ENCODE measurements at regions not wholly inside any gene's neighbourhood (a gene's known extent, or its start where the extent isn't known, plus 50 kb on each side); places are given as distances from the start of the nearest gene placed in this dataset.

DNA sequence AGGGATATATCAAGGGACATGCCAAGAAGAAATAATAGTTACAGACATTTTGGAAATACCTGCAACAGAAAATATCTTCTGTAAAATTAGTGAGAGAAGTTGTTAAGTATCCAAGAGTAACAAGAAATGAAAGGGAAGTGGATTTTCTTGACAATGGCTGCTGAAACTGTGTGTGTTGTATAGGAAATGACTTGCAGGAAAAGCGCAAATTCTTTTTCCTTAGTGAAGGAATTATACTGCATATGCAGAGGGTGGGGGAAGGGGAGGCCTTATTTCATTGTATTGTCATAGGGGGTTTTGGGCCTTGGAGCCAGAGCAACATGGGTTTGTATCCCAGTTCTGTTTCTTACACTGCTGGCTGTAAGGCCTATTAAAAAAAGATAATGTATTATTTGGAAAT is 84.4 kb upstream of the DDHD1 start:
- DNase-seq (ENCODE audit: low spot score) (no peak), ATAC-seq (ENCODE audit: insufficient number of reproducible peaks, low FRiP score, low read depth) (no peak)
- H3K27me3 ChIP-seq (replicated peaks; ENCODE audit: insufficient read depth), result no peaks in the 10 kb centered on the region
- H3K4me3 ChIP-seq, result no peak overlapping the region
- TF ChIP-seq CTCF (IDR thresholded peaks at IDR 0.05), result no peak
- H3K27ac ChIP-seq, result no peak overlapping the region
- no peaks in the 10 kb centered on the region for H3K9me3 ChIP-seq
- no peaks in the 10 kb centered on the region for H3K4me1 ChIP-seq (ENCODE audit: control insufficient read depth in 1 of 2, low read depth in 2 of 2)
- H3K36me3 ChIP-seq, result no peaks in the 10 kb centered on the region

- no peak for TF ChIP-seq CTCF (IDR thresholded peaks at IDR 0.05)
- no peak for ATAC-seq (ENCODE audit: insufficient number of reproducible peaks, low FRiP score, low read depth)
- H3K9me3 ChIP-seq, result no peaks in the 10 kb centered on the region
These were observed 83.6 kb upstream of the DDHD1 start for GRCh38 chr14:53236708-53237107.

GRCh38 chr14:53231171-53231570 is 78.0 kb upstream of the DDHD1 start:
- H3K4me3 ChIP-seq, result no peak overlapping the region
- no peaks in the 10 kb centered on the region for H3K9me3 ChIP-seq
- H3K27ac ChIP-seq, result no peak overlapping the region
- no peak for ATAC-seq (ENCODE audit: insufficient number of reproducible peaks, low FRiP score, low read depth)
- DNase-seq (ENCODE audit: low spot score), result no peak
- H3K4me1 ChIP-seq (ENCODE audit: control insufficient read depth in 1 of 2, low read depth in 2 of 2), result no peaks in the 10 kb centered on the region
- no peaks in the 10 kb centered on the region for H3K36me3 ChIP-seq
- no peaks in the 10 kb centered on the region for H3K27me3 ChIP-seq (replicated peaks; ENCODE audit: insufficient read depth)
- no peak for TF ChIP-seq CTCF (IDR thresholded peaks at IDR 0.05)

More at GRCh38 chr14:53236708-53237107, 83.6 kb upstream of the DDHD1 start:
- Histone ChIP-seq H3K36me3 (no peaks in the 10 kb centered on the region), H3K4me3 (no peak overlapping the region), H3K27me3 (replicated peaks; ENCODE audit: insufficient read depth) (no peaks in the 10 kb centered on the region), H3K4me1 (ENCODE audit: control insufficient read depth in 1 of 2, low read depth in 2 of 2) (no peaks in the 10 kb centered on the region), H3K27ac (no peak overlapping the region)
- DNase-seq (ENCODE audit: low spot score), result no peak

DNA sequence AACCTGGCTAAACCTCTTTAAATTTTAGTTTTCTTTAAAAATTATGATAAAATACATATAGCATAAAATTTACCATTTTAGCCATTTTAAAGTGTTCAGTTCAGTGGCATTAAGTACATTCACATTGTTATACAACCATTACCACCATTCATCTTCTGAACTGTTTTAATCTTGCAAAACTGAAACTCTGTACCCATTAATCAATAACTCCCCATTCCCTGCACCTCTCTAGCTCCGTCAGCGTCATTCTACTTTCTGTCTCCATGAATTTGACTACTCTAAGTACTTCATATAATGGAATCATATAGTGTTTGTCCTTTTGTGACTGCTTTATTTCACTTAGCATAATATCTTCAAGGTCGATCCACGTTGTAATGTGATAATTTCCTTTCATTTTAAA is 75.8 kb upstream of the DDHD1 start:
- Histone ChIP-seq H3K4me3 (no peak overlapping the region), H3K4me1 (ENCODE audit: control insufficient read depth in 1 of 2, low read depth in 2 of 2) (no peaks in the 10 kb centered on the region), H3K9me3 (peaks cover 8% of the 10 kb centered on the region), H3K27me3 (replicated peaks; ENCODE audit: insufficient read depth) (no peaks in the 10 kb centered on the region), H3K36me3 (no peaks in the 10 kb centered on the region), H3K27ac (no peak overlapping the region)
- ATAC-seq (ENCODE audit: insufficient number of reproducible peaks, low FRiP score, low read depth) (no peak), DNase-seq (ENCODE audit: low spot score) (no peak)
- TF ChIP-seq CTCF (IDR thresholded peaks at IDR 0.05), result no peak

- ATAC-seq (ENCODE audit: insufficient number of reproducible peaks, low FRiP score, low read depth) (no peak), DNase-seq (ENCODE audit: low spot score) (no peak)
- peaks cover 8% of the 10 kb centered on the region for H3K9me3 ChIP-seq
These were observed 74.1 kb upstream of the DDHD1 start for GRCh38 chr14:53227154-53227718.

More at GRCh38 chr14:53227154-53227718, 74.1 kb upstream of the DDHD1 start:
- Histone ChIP-seq H3K36me3 (no peaks in the 10 kb centered on the region), H3K27ac (no peak overlapping the region), H3K27me3 (replicated peaks; ENCODE audit: insufficient read depth) (no peaks in the 10 kb centered on the region), H3K4me3 (no peak overlapping the region), H3K4me1 (ENCODE audit: control insufficient read depth in 1 of 2, low read depth in 2 of 2) (no peaks in the 10 kb centered on the region)
- no peak for TF ChIP-seq CTCF (IDR thresholded peaks at IDR 0.05)
